ENCODE measurements at regions not wholly inside any gene's neighbourhood (a gene's known extent, or its start where the extent isn't known, plus 50 kb on each side); places are given as distances from the start of the nearest gene placed in this dataset.

DNA sequence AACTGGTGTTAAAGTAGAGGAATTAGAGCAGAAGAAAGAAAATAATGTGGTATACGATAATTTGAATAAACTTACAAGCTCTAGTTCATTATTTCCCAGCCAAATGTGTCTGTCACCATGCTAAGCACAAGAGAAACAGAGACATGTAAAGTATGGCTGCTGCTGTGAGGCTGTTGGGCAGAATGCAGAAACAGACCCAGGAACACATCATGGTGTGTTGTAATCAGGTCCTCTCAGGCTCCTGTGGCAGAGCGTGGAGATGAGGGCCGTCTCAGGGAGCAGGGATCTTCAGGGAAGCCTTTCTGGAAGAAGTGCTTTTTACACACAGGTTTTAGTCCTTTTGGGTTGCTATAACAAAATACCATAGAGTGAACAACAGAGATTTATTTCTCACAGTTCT lies 710.7 kb upstream of the SGCG start:
- intact Hi-C loops (cut with micrococcal nuclease), result no loop called here

- intact Hi-C loops (cut with micrococcal nuclease), result no loop called here
Measured at GRCh38 chr13:22482496-22483000, 698.2 kb upstream of the SGCG start.

- intact Hi-C loops (cut with micrococcal nuclease), result no loop called here
Measured at GRCh38 chr13:22483276-22483675, 697.5 kb upstream of the SGCG start.

GRCh38 chr13:22486490-22486889 lies 694.3 kb upstream of the SGCG start:
- intact Hi-C loops (cut with micrococcal nuclease), result no loop called here

DNA sequence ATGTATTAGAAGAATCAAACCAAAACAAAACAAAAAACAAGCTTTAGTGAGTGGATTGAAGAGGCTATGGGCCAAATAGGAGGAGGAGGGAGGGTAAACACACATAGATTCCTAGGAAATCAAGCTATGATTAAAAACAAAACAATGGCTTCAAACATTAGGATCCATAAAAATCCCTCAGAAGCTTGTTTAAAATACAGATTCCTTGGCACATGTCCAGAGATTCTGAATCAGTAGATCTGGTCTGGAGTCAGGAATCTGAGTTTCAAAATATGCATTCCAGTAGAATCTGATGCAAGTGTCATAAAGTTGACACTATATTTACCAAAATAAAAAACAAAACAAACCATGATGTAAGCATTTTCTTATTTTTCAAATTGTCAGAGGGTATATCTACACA lies 692.8 kb upstream of the SGCG start:
- intact Hi-C loops (cut with micrococcal nuclease), result no loop called here

- intact Hi-C loops (cut with micrococcal nuclease), result no loop called here
Measured at GRCh38 chr13:22489771-22490170, 691.0 kb upstream of the SGCG start.

- intact Hi-C loops (cut with micrococcal nuclease), result no loop called here
Measured at GRCh38 chr13:22495819-22496218, 685.0 kb upstream of the SGCG start.

DNA sequence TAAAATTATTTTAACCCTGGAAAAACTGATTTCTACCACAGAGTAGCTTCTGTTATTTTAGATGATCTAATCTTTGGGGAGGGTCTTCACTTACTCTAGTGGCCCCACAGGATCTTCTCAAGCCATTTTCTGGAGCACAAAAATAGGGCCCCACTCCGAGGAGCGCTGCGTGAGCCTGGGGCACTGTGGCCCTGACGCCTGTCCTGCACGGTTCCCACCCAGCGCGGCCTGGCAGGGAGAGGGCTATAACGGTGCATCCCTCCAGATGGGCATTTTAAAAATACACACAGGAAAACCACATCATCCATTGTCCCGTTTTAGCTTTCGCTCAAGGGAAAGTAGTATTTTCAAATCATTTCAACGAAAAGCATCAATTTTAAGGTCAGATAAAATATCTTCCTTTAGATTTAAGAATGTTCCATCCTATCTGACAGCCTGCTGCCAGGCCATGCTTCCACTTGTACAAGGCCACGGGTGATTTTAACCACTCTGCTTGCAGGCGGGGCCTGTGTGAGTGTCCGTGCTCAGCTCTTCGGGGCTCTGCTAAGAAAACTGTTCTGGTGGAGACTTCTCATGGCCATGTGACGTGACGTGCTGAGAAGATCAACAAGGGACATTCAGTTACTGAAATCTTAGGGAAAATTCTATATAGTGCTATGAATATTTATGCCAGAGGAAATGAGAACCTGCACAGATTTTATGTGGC lies 683.8 kb upstream of the SGCG start:
- intact Hi-C loops (cut with micrococcal nuclease), result no loop called here

DNA sequence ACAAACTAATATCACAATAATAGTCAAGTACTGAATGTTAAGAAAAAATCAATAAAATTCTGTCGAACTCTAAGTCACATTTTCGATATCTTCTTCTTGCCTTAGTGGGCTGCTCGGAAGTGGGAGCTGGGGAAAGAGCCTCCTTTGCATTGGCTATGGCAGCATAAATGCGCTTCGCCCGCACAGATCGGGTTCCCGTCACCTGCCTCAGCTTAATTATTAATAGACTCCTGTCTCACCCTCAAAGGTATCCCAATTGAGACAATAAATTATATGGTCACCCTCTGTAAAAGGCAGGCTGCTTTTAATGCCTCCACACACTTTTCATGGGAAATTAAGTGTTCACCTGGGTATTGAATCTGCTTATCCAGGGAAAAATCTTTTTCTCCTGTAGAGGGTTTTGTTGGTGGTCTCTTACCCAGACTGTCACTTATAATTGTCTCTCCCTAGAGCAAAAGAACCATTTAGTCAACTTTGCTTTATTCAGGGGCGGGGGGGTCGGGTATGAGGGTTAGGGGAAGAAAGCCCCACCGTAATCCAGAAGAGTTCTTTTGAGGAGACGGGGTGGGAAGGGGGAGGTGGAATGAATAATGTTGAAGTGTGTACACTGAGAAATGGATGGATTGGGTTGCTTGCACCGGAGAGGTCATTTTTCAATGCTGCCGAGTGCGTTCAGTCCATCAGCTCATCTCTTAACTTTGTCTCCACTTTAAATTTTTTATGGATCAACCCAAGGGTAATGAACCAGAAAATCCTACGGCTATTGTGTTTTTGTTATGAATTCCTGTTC lies 682.6 kb upstream of the SGCG start:
- intact Hi-C loops (cut with micrococcal nuclease), result no loop called here

GRCh38 chr13:22499919-22500318 lies 680.9 kb upstream of the SGCG start:
- intact Hi-C loops (cut with micrococcal nuclease), result no loop called here

GRCh38 chr13:22505489-22505888 lies 675.3 kb upstream of the SGCG start:
- intact Hi-C loops (cut with micrococcal nuclease), result no loop called here

DNA sequence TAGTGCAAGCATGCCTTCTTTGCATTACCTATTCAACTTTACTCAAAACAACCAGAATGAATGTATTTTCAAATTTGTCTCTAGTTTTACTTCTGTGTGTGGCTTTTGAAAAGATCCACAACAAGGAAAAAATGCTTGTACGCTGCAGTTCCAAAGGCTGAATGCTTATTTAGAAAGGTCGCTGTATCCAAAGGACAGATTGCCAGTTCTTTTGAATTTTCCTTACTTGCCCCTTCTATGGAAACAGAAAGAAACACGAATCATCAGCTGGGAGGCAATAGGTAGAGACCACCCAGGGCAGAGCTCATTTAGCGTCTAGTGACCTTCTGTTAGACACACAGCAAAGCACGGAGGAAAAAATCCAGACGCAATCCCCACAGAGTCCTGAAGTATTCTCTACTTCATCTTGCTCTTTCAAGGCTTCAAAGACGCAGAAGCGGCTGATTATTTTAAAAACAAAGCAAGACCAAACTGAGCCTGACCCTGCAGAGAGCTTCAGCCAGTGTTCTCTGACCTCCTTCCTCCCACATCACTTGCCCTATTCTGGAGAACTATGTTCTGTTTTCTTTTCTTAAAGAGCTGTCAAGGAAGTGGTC lies 674.6 kb upstream of the SGCG start:
- intact Hi-C loops (cut with micrococcal nuclease), result no loop called here

- intact Hi-C loops (cut with micrococcal nuclease), result no loop called here
Measured at GRCh38 chr13:22517544-22517943, 663.2 kb upstream of the SGCG start.

DNA sequence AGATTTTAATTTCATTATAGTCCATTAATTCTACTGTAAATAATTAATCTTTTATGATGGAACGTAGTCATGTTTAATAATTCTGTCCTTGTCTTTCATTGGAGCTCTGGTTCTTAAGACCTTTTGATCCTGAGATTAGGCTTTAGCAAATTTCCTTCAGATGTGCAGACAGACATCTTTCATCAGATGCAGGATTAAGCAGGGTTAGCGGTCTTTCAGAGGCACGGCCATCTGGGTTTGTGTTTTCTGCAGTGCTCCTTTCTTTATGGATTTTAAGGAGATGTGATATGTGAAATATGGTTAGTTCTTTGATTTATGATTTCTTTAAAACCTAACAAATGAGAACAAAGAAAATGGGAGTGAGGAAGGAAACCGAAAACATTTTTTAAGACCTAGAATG lies 643.9 kb upstream of the SGCG start:
- intact Hi-C loops (cut with micrococcal nuclease), result no loop called here

- intact Hi-C loops (cut with micrococcal nuclease), result no loop called here
Measured at GRCh38 chr13:22538400-22538799, 642.4 kb upstream of the SGCG start.

GRCh38 chr13:22549126-22549525 lies 631.7 kb upstream of the SGCG start:
- intact Hi-C loops (cut with micrococcal nuclease), result no loop called here

- intact Hi-C loops (cut with micrococcal nuclease), result no loop called here
Measured at GRCh38 chr13:22561581-22561980, 619.2 kb upstream of the SGCG start.

DNA sequence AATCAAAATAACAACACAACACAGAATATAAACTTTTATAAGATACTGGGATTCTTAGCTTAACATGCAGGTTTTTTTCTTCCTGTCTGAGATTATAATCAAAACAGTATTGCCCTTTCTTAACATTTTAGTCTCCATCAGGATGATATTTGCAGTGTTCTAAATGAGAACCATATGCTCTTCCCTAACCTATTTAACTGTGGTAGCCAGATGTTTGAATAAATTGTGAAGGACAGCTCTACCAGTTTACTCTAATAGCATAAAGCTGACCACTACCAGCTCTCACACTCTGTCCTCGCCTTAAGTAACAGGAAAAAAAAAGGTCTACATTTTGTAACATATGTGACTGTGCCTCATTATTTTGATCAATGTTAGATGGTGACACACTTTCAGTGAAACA lies 618.7 kb upstream of the SGCG start:
- intact Hi-C loops (cut with micrococcal nuclease), result no loop called here

DNA sequence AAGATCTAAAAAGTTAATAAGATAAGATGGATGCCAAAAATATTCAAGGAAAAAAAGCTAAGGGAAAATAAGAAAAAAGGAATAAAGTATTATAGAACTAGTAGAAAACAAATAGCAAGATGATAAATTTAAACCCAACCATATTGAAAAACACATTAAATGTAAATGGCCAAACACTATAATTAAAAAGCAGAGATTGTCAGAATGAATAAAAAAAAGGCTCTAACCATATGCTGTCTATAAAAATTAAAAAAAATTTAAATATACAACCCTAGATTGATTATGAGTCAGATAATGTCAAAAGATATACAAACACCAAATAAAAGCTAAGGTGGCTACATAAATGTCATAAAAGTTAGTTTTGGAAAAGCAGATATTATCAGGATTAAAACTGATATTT lies 617.5 kb upstream of the SGCG start:
- intact Hi-C loops (cut with micrococcal nuclease), result no loop called here

DNA sequence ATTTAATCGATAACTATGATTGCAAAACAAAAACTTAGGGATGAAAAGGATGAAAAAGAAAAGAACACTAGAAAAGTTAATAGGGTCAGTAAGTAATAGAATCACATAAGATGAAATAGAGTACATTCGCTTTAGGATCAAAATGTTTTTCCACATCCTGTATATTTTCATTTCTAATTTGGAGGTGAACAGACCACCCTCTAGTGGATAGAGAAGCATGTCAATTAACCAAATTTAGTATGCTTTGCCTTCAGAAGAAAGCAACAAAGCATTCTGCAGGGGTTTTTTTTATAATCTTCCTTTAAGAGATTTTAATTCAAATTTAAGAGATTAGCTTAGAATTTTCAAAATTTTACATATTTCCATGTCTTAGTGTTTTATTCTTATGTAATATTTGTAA lies 611.0 kb upstream of the SGCG start:
- intact Hi-C loops (cut with micrococcal nuclease), result no loop called here

- intact Hi-C loops (cut with micrococcal nuclease), result no loop called here
Measured at GRCh38 chr13:22589880-22590279, 590.9 kb upstream of the SGCG start.

GRCh38 chr13:22592515-22592914 lies 588.3 kb upstream of the SGCG start:
- intact Hi-C loops (cut with micrococcal nuclease), result no loop called here
